Fibroblast of pulmonary artery (primary cell): ENCODE measurements at regions not wholly inside any gene's neighbourhood (a gene's known extent, or its start where the extent isn't known, plus 50 kb on each side); places are given as distances from the start of the nearest gene placed in this dataset.

Source experiments
- DNase-seq: peaks from one replicate; pipeline ENCODE4 v3.0.0-alpha.2; 2010; ENCODE audit warnings: low read depth
- H3K4me3 ChIP-seq: replicated peaks from 2 replicates; pipeline ENCODE4 v1.5.1; 2011; ENCODE audit warnings: low read depth, mild to moderate bottlenecking, control low read depth, low read length, moderate library complexity
- CTCF ChIP-seq: IDR thresholded peaks from 2 replicates; pipeline ENCODE4 v1.5.1; 2011; ENCODE audit warnings: mild to moderate bottlenecking, control low read depth, low read length, inconsistent platforms; ENCODE audit errors: missing control alignments

GRCh38 chr3:46133285-46133684, 74.8 kb downstream of the CCR1 start:
- no peak overlapping the region for H3K4me3 ChIP-seq
- TF ChIP-seq CTCF: no peak
- no peak for DNase-seq

- TF ChIP-seq CTCF: no peak
- no peak for DNase-seq
- H3K4me3 ChIP-seq: no peak overlapping the region
Observed at GRCh38 chr3:46132565-46132964, 75.5 kb downstream of the CCR1 start.

GRCh38 chr3:46131884-46132450, 76.1 kb downstream of the CCR1 start:
- no peak for DNase-seq
- no peak overlapping the region for H3K4me3 ChIP-seq
- no peak for TF ChIP-seq CTCF

- DNase-seq: no peak
- TF ChIP-seq CTCF: no peak
- H3K4me3 ChIP-seq: no peak overlapping the region
Observed at GRCh38 chr3:46130631-46131310, 77.3 kb downstream of the CCR1 start.

- TF ChIP-seq CTCF: no peak
- H3K4me3 ChIP-seq: no peak overlapping the region
- DNase-seq: no peak
Observed at GRCh38 chr3:46129588-46130272, 78.4 kb downstream of the CCR1 start.

- no peak overlapping the region for H3K4me3 ChIP-seq
- DNase-seq: peak; percentile 91
- TF ChIP-seq CTCF: no peak
Observed at GRCh38 chr3:46127503-46127902, 80.6 kb downstream of the CCR1 start.
